Neural cell (in vitro differentiated cells): ENCODE measurements at regions not wholly inside any gene's neighbourhood (a gene's known extent, or its start where the extent isn't known, plus 50 kb on each side); places are given as distances from the start of the nearest gene placed in this dataset.

Experiments
- EP300 ChIP-seq: fragments of 450-650 bp; conservative IDR thresholded peaks from 2 replicates; pipeline ENCODE4 v1.6.1; 2014; ENCODE audit warnings: antibody characterized with exemption, mild to moderate bottlenecking, moderate library complexity; ENCODE audit not compliant: poor library complexity, severe bottlenecking
- EZH2 ChIP-seq: fragments of 200-600, 300-800 bp; shearing (Covaris generic), sonication (generic); IDR thresholded peaks from 2 replicates; pipeline ENCODE4 v1.6.1; 2014; ENCODE audit warnings: antibody characterized with exemption, low read length, borderline replicate concordance, mild to moderate bottlenecking; ENCODE audit not compliant: insufficient read depth, poor library complexity, severe bottlenecking
- POLR2AphosphoS5 ChIP-seq: IDR thresholded peaks from 2 replicates; pipeline ENCODE4 v1.6.1; 2012
- RAD21 ChIP-seq: fragments of 450-650 bp; conservative IDR thresholded peaks from 2 replicates; pipeline ENCODE4 v1.6.1; 2014; ENCODE audit warnings: antibody characterized with exemption, mild to moderate bottlenecking, moderate library complexity
- SMC3 ChIP-seq: fragments of 450-650 bp; conservative IDR thresholded peaks from 2 replicates; pipeline ENCODE4 v1.6.1; 2014; ENCODE audit warnings: antibody characterized with exemption, mild to moderate bottlenecking, moderate library complexity; ENCODE audit not compliant: poor library complexity
- TF ChIP-seq, protein P1 (sequence below): fragments of 450-650 bp; IDR thresholded peaks from 2 replicates; pipeline ENCODE4 v1.5.1; 2014; ENCODE audit warnings: antibody characterized with exemption, mild to moderate bottlenecking, moderate library complexity; ENCODE audit not compliant: poor library complexity, severe bottlenecking

DNA sequence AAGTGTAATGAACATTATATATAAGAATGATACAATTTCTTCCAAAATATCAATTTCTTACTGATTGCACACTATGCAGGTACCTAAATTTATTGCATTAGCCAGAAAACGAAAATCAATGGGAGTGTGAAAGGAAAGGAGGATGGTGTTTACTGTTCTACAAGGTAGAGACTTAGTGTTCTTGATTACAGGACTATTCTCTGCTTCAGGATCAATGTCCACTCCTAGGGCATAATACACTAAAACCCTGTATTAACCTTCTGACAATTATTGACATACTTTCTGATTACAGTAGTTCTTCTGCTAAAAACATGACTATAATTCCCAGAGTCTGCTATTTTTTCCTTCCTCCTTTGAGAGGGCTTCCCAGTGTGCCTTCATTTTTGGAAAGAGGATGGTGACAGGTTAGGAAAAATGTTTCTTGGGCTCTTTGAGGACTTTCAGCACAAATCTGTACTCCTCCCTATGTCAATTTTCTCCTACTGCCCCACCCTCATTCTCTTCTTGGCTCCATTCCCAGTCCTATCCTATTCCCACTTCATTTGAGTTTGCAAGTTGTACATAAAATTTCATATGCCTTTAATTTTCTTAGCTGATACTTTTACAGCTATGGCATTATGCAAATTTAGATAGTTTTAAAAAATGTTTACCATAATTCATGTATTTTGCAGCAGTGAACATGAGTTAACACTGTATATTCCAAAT, 278.9 kb downstream of the CENPW start:
- TF ChIP-seq, protein P1, sequence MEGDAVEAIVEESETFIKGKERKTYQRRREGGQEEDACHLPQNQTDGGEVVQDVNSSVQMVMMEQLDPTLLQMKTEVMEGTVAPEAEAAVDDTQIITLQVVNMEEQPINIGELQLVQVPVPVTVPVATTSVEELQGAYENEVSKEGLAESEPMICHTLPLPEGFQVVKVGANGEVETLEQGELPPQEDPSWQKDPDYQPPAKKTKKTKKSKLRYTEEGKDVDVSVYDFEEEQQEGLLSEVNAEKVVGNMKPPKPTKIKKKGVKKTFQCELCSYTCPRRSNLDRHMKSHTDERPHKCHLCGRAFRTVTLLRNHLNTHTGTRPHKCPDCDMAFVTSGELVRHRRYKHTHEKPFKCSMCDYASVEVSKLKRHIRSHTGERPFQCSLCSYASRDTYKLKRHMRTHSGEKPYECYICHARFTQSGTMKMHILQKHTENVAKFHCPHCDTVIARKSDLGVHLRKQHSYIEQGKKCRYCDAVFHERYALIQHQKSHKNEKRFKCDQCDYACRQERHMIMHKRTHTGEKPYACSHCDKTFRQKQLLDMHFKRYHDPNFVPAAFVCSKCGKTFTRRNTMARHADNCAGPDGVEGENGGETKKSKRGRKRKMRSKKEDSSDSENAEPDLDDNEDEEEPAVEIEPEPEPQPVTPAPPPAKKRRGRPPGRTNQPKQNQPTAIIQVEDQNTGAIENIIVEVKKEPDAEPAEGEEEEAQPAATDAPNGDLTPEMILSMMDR: no peak
- TF ChIP-seq EP300: no peak
- no peak for TF ChIP-seq POLR2AphosphoS5
- no peak for TF ChIP-seq EZH2
- TF ChIP-seq SMC3: no peak
- TF ChIP-seq RAD21: no peak
